ENCODE measurements at regions not wholly inside any gene's neighbourhood (a gene's known extent, or its start where the extent isn't known, plus 50 kb on each side); places are given as distances from the start of the nearest gene placed in this dataset.

- H3K36me3 Mint-ChIP-seq (ENCODE audit: low read depth), result no peaks in the 10 kb centered on the region
- POLR2A ChIA-PET, result no interaction called here
Observed at GRCh38 chr12:91317306-91317705, 134.7 kb upstream of the DCN start.

DNA sequence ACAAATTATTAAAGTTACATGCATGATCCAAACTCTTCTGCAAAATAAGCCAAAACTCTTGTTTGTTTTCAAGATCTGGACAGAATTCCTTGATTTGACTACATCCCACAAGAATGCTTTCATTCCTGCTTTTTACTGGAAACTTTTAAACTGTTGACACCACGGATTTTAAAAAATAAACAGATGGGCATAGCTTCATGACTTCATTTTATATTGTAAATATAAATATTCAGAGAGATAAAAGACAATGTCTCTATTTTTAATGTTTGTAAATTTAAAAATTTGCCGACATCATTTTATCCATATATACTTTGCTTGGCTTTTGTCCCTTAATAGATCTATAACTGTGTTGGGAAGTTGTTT lies 134.3 kb upstream of the DCN start:
- no peaks in the 10 kb centered on the region for H3K4me1 Mint-ChIP-seq (ENCODE audit: low read depth)
- no peaks in the 10 kb centered on the region for H3K36me3 Mint-ChIP-seq (ENCODE audit: low read depth)
- ChIA-PET CTCF (interaction anchor here (0.6 to 2.6 kb wide), 2 partner anchors 9 to 543 kb away, joined by 3 to 12 read pairs; no protein-coding TSS in a partner anchor), POLR2A (no interaction called here)
- H3K4me3 Mint-ChIP-seq, result no peak overlapping the region
- no peak for ATAC-seq
- H3K27ac Mint-ChIP-seq, result no peak overlapping the region
- peaks cover 11% of the 10 kb centered on the region for H3K27me3 Mint-ChIP-seq
- TF ChIP-seq, protein P1, sequence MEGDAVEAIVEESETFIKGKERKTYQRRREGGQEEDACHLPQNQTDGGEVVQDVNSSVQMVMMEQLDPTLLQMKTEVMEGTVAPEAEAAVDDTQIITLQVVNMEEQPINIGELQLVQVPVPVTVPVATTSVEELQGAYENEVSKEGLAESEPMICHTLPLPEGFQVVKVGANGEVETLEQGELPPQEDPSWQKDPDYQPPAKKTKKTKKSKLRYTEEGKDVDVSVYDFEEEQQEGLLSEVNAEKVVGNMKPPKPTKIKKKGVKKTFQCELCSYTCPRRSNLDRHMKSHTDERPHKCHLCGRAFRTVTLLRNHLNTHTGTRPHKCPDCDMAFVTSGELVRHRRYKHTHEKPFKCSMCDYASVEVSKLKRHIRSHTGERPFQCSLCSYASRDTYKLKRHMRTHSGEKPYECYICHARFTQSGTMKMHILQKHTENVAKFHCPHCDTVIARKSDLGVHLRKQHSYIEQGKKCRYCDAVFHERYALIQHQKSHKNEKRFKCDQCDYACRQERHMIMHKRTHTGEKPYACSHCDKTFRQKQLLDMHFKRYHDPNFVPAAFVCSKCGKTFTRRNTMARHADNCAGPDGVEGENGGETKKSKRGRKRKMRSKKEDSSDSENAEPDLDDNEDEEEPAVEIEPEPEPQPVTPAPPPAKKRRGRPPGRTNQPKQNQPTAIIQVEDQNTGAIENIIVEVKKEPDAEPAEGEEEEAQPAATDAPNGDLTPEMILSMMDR (IDR thresholded peaks at IDR 0.05), result no peak
- intact Hi-C loops (cut with micrococcal nuclease), result no loop called here
- no peak for DNase-seq
- peaks cover 2% of the 10 kb centered on the region for H3K9me3 Mint-ChIP-seq

More at GRCh38 chr12:91317306-91317705, 134.7 kb upstream of the DCN start:
- no peaks in the 10 kb centered on the region for H3K4me1 Mint-ChIP-seq (ENCODE audit: low read depth)
- no peak overlapping the region for H3K4me3 Mint-ChIP-seq
- intact Hi-C loops (cut with micrococcal nuclease), result no loop called here
- no peak for ATAC-seq
- no peak for DNase-seq
- H3K9me3 Mint-ChIP-seq, result peaks cover 2% of the 10 kb centered on the region
- H3K27ac Mint-ChIP-seq, result no peak overlapping the region
- CTCF ChIA-PET, result interaction anchor here (0.6 to 2.6 kb wide), 2 partner anchors 9 to 544 kb away, joined by 3 to 12 read pairs; no protein-coding TSS in a partner anchor
- TF ChIP-seq, protein P1 (IDR thresholded peaks at IDR 0.05), result no peak
- peaks cover 11% of the 10 kb centered on the region for H3K27me3 Mint-ChIP-seq

DNA sequence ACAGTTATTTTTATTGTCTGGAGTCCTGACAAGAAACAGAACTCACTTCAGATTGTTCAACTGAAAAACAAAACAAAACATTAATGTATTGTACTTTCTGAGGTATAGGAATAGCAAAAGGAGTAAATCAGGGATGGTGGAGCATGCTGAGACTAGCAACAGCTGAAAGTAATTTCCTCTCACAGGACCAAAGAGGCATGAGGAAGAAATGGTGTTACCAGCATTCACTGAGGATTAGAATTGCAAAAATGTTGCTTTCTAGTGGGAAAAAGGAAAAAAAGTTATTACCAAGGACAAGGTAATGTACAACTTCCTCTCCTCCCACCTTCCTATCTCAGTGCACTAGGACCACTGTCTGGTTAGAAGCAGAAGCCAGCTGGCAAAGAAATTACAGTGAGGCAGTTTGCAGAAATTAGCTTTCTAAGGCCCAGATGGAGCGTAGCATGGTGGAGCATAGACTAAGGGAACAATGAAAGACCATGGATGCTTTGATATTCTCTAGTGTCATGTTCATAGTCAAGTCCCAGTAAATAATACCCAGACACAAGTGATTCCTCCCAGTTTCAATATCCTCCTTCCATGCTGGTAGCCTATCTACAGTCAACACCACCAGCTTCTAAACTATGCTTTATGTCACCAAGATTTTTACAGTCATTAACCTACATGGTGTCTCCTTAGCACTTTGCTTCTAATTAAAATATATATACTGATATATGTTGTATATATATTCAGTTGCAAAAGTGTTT lies 133.7 kb upstream of the DCN start:
- H3K4me1 Mint-ChIP-seq (ENCODE audit: low read depth), result no peaks in the 10 kb centered on the region
- peaks cover 2% of the 10 kb centered on the region for H3K9me3 Mint-ChIP-seq
- DNase-seq (no peak), ATAC-seq (no peak)
- ChIA-PET CTCF (interaction anchor here (0.7 to 2.6 kb wide), 2 partner anchors 10 to 329 kb away, joined by 3 to 12 read pairs; no protein-coding TSS in a partner anchor), POLR2A (no interaction called here)
- H3K36me3 Mint-ChIP-seq (ENCODE audit: low read depth), result no peaks in the 10 kb centered on the region
- intact Hi-C loops (cut with micrococcal nuclease), result no loop called here
- no peak overlapping the region for H3K27ac Mint-ChIP-seq
- peaks cover 11% of the 10 kb centered on the region for H3K27me3 Mint-ChIP-seq
- H3K4me3 Mint-ChIP-seq, result no peak overlapping the region
- TF ChIP-seq, protein P1 (IDR thresholded peaks at IDR 0.05), result no peak

- DNase-seq (no peak), ATAC-seq (no peak)
- Mint-ChIP-seq H3K4me3 (no peak overlapping the region), H3K27me3 (peaks cover 8% of the 10 kb centered on the region), H3K4me1 (ENCODE audit: low read depth) (no peaks in the 10 kb centered on the region), H3K9me3 (no peaks in the 10 kb centered on the region), H3K36me3 (ENCODE audit: low read depth) (no peaks in the 10 kb centered on the region), H3K27ac (no peak overlapping the region)
- intact Hi-C loops (cut with micrococcal nuclease), result no loop called here
- ChIA-PET POLR2A (no interaction called here), CTCF (interaction anchor here (0.6 kb wide), 1 partner anchor 292 kb away, joined by 3 read pairs; no protein-coding TSS in a partner anchor)
- TF ChIP-seq, protein P1 (IDR thresholded peaks at IDR 0.05), result no peak
Observed at GRCh38 chr12:91311081-91311480, 128.5 kb upstream of the DCN start.

DNA sequence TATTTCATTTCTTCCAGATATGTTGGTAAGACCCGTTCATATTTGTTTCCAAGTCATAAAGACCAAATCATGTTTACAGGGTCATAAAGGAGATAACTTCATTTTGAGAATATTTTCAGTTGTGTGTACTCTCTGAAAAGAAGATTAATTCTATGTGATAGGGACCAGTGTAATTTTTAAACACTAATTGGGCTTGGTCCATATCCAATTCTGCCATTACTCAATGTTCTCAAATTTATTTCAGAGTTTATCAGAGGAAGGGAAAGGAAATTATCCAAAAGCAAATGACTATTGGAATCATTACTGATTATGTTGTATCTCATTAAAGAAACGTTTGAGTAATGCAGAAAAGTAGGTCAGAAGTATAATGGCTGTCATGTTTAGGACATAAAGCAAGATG lies 126.8 kb upstream of the DCN start:
- DNase-seq, result no peak
- Mint-ChIP-seq H3K9me3 (no peaks in the 10 kb centered on the region), H3K4me3 (no peak overlapping the region), H3K4me1 (ENCODE audit: low read depth) (no peaks in the 10 kb centered on the region), H3K27me3 (peaks cover 7% of the 10 kb centered on the region), H3K36me3 (ENCODE audit: low read depth) (no peaks in the 10 kb centered on the region), H3K27ac (no peak overlapping the region)
- TF ChIP-seq, protein P1 (IDR thresholded peaks at IDR 0.05), result no peak
- CTCF ChIA-PET, result no interaction called here
- POLR2A ChIA-PET, result no interaction called here
- no peak for ATAC-seq
- intact Hi-C loops (cut with micrococcal nuclease), result no loop called here

Measured in activated CD8-positive, alpha-beta T cell treated with anti-CD3 and anti-CD28 coated beads for 36 hours (primary cell).